SK-N-MC (cell line): ENCODE measurements at regions not wholly inside any gene's neighbourhood (a gene's known extent, or its start where the extent isn't known, plus 50 kb on each side); places are given as distances from the start of the nearest gene placed in this dataset.

ENCODE experiments used
- EZH2 ChIP-seq: fragments of 200-600 bp; sonication (generic); IDR thresholded peaks from one replicate; pipeline ENCODE4 v1.6.1; 2017; ENCODE audit warnings: antibody characterized with exemption
- FOXP2 ChIP-seq: optimal IDR thresholded peaks from 2 replicates; pipeline ENCODE3; 2011; ENCODE audit warnings: mild to moderate bottlenecking, moderate library complexity; ENCODE audit not compliant: insufficient read depth; ENCODE audit errors: extremely low read length, control extremely low read depth
- POLR2AphosphoS5 ChIP-seq: IDR thresholded peaks from 2 replicates; pipeline ENCODE4 v1.6.1; 2012; ENCODE audit warnings: mild to moderate bottlenecking, low read depth, low read length, borderline replicate concordance

- TF ChIP-seq EZH2 = no peak
- TF ChIP-seq POLR2AphosphoS5 = no peak
- TF ChIP-seq FOXP2 = no peak
Observed at GRCh38 chr1:98342566-98342965, 319.0 kb upstream of the SNX7 start.
